ENCODE measurements at regions not wholly inside any gene's neighbourhood (a gene's known extent, or its start where the extent isn't known, plus 50 kb on each side); places are given as distances from the start of the nearest gene placed in this dataset.

DNA sequence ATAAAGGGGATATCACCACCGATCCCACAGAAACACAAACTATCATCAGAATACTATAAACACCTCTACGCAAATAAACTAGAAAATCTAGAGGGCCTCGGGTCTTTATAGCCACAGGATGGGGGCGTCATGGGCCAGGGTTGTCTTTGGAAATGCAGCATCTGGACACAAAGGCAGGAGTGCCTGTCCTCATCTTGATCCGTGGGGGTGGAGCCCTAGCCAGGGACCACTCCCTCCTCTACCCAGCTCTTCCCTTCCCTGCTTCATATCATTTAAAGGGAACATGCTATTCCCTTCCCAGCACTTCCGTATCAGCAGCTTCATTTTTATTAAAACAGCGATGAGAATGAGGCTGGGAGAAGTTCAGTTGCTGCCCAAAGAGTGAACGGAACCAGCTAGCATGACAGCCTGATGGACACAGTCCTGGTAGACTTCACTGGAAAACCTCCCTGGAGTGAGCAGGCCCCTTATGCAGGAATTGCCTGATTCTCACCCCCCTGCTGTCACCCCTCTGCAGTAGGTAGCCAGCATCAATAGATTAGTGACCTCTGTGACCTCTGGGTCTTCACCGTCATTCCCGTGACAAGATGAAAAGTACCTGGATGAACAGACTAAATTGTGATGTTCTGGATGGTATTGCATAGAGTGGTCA, 251.4 kb upstream of the RGS6 start:
- TF ChIP-seq JUNB (CRISPR knock-in tag; conservative IDR thresholded peaks at IDR 0.05) (no peak), EGR1 (conservative IDR thresholded peaks at IDR 0.05) (no peak), FOSL1 (tag; conservative IDR thresholded peaks at IDR 0.05) (no peak), CTCF (IDR thresholded peaks at IDR 0.05 in 2 of 3, conservative IDR thresholded peaks at IDR 0.05 in 1 of 3; ENCODE audit: insufficient read depth in 2 of 3, low read depth in 1 of 3, low read length in 3 of 3) (no peak), TEAD4 (IDR thresholded peaks at IDR 0.05; ENCODE audit: low read length) (no peak), TEAD4 (CRISPR knock-in tag; IDR thresholded peaks at IDR 0.05; ENCODE audit: borderline replicate concordance) (no peak), HDAC8 (tag; IDR thresholded peaks at IDR 0.05) (no peak), NFRKB (IDR thresholded peaks at IDR 0.05; ENCODE audit: low read depth) (no peak), MYC (IDR thresholded peaks at IDR 0.05; ENCODE audit: low read depth, low read length) (no peak), MYC (CRISPR knock-in tag; IDR thresholded peaks at IDR 0.05; ENCODE audit: borderline replicate concordance, low read depth) (no peak), CHD2 (IDR thresholded peaks at IDR 0.05; ENCODE audit: low read depth, low read length) (no peak), ZNF639 (CRISPR knock-in tag; conservative IDR thresholded peaks at IDR 0.05 in 1 of 2, IDR thresholded peaks at IDR 0.05 in 1 of 2) (no peak), MAFK (IDR thresholded peaks at IDR 0.05; ENCODE audit: low read length) (no peak), ATF2 (CRISPR knock-in tag; IDR thresholded peaks at IDR 0.05) (no peak), ZNF445 (CRISPR knock-in tag; IDR thresholded peaks at IDR 0.05; ENCODE audit: low read depth) (no peak)
- TF ChIP-seq, protein P1, sequence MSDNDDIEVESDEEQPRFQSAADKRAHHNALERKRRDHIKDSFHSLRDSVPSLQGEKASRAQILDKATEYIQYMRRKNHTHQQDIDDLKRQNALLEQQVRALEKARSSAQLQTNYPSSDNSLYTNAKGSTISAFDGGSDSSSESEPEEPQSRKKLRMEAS (CRISPR knock-in tag; IDR thresholded peaks at IDR 0.05), result no peak

All from K562 (cell line).